Liver (tissue), 3 donors: ENCODE measurements at regions not wholly inside any gene's neighbourhood (a gene's known extent, or its start where the extent isn't known, plus 50 kb on each side); places are given as distances from the start of the nearest gene placed in this dataset.

Experiments used
- EGR1 ChIP-seq, 2 donors: IDR thresholded peaks; 2 replicates each; pipeline ENCODE4 v1.6.1; 2016 to 2018; ENCODE audit warnings: antibody characterized with exemption in 2 of 2, low read depth in 2 of 2
- FOXA1 ChIP-seq: IDR thresholded peaks from 2 replicates; pipeline ENCODE4 v1.6.1; 2016; ENCODE audit warnings: antibody characterized with exemption
- HNF4G ChIP-seq: IDR thresholded peaks from 2 replicates; pipeline ENCODE4 v1.6.1; 2016; ENCODE audit warnings: antibody characterized with exemption
- JUND ChIP-seq, 2 donors: IDR thresholded peaks; 2 replicates each; pipeline ENCODE4 v1.6.1; 2016; ENCODE audit warnings: antibody characterized with exemption in 2 of 2
- RAD21 ChIP-seq, 2 donors: IDR thresholded peaks; 2 replicates each; pipeline ENCODE4 v1.6.1; 2016; ENCODE audit warnings: antibody characterized with exemption in 2 of 2, mild to moderate bottlenecking in 2 of 2
- RXRA ChIP-seq, 2 donors: IDR thresholded peaks; 2 replicates each; pipeline ENCODE4 v1.6.1; 2017 to 2018; ENCODE audit warnings: antibody characterized with exemption in 2 of 2, mild to moderate bottlenecking in 1 of 2
- TAF1 ChIP-seq: conservative IDR thresholded peaks from 2 replicates; pipeline ENCODE4 v1.6.1; 2016; ENCODE audit warnings: antibody characterized with exemption, mild to moderate bottlenecking
- TF ChIP-seq, protein P1 (sequence below): fragments of 150-350 bp; IDR thresholded peaks from 2 replicates; pipeline ENCODE4 v1.5.1; 2017; ENCODE audit warnings: improper control_type of control experiment, low read depth, low read length; ENCODE audit not compliant: missing input control
- TF ChIP-seq, protein P2 (sequence below): IDR thresholded peaks from 2 replicates; pipeline ENCODE4 v1.6.1; 2016; ENCODE audit warnings: antibody characterized with exemption
- TF ChIP-seq, protein P3 (sequence below): IDR thresholded peaks from 2 replicates; pipeline ENCODE4 v1.6.1; 2016; ENCODE audit warnings: antibody characterized with exemption
- TF ChIP-seq, protein P4 (sequence below): IDR thresholded peaks from 2 replicates; pipeline ENCODE4 v1.6.1; 2016; ENCODE audit warnings: antibody characterized with exemption
- donor health status: healthy.
- donor health status: healthy.

DNA sequence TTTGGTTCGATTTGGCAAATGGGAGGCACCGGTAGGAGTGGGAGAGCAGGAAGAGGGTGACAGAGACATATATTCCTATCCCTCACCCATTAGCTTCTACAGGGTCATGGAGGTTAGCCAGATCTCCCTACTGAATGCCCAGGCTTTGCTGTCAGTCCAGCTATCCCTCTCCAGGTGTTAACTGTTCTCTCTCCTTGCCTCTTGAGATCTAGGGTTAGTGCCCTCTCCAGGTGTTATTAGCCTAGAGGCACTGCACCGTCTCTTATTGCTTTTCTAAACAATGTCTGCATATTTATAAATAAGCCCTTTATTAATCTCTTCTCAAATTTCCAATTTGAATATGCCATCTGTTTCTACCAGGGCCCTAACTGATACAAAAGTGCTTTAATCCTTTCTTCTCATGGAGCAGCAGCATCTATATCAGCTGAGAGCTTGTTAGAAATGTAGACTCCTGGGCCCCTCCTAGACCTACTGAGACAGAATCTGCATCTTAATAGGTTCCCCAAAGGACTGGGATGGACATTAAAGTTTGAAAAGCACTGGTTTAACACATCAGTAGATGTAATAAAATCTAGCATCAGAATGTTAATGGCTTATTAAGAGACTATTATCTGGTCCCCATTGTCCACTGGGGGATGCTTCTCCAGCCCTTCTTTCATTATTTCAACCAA, 322.5 kb upstream of the SLC24A2 start:
- TF ChIP-seq, protein P1, sequence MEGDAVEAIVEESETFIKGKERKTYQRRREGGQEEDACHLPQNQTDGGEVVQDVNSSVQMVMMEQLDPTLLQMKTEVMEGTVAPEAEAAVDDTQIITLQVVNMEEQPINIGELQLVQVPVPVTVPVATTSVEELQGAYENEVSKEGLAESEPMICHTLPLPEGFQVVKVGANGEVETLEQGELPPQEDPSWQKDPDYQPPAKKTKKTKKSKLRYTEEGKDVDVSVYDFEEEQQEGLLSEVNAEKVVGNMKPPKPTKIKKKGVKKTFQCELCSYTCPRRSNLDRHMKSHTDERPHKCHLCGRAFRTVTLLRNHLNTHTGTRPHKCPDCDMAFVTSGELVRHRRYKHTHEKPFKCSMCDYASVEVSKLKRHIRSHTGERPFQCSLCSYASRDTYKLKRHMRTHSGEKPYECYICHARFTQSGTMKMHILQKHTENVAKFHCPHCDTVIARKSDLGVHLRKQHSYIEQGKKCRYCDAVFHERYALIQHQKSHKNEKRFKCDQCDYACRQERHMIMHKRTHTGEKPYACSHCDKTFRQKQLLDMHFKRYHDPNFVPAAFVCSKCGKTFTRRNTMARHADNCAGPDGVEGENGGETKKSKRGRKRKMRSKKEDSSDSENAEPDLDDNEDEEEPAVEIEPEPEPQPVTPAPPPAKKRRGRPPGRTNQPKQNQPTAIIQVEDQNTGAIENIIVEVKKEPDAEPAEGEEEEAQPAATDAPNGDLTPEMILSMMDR, result no peak
- TF ChIP-seq, protein P2, sequence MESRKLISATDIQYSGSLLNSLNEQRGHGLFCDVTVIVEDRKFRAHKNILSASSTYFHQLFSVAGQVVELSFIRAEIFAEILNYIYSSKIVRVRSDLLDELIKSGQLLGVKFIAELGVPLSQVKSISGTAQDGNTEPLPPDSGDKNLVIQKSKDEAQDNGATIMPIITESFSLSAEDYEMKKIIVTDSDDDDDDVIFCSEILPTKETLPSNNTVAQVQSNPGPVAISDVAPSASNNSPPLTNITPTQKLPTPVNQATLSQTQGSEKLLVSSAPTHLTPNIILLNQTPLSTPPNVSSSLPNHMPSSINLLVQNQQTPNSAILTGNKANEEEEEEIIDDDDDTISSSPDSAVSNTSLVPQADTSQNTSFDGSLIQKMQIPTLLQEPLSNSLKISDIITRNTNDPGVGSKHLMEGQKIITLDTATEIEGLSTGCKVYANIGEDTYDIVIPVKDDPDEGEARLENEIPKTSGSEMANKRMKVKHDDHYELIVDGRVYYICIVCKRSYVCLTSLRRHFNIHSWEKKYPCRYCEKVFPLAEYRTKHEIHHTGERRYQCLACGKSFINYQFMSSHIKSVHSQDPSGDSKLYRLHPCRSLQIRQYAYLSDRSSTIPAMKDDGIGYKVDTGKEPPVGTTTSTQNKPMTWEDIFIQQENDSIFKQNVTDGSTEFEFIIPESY, result no peak
- no peak for TF ChIP-seq EGR1 (IDR thresholded peaks at IDR 0.05; ENCODE audit: low read depth in 2 of 2)
- no peak for TF ChIP-seq JUND (IDR thresholded peaks at IDR 0.05)
- TF ChIP-seq TAF1, result no peak
- no peak for TF ChIP-seq RXRA (IDR thresholded peaks at IDR 0.05)
- TF ChIP-seq, protein P3, sequence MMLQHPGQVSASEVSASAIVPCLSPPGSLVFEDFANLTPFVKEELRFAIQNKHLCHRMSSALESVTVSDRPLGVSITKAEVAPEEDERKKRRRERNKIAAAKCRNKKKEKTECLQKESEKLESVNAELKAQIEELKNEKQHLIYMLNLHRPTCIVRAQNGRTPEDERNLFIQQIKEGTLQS, result no peak
- no peak for TF ChIP-seq HNF4G
- TF ChIP-seq FOXA1, result no peak
- no peak for TF ChIP-seq RAD21 (IDR thresholded peaks at IDR 0.05)
- TF ChIP-seq, protein P4, sequence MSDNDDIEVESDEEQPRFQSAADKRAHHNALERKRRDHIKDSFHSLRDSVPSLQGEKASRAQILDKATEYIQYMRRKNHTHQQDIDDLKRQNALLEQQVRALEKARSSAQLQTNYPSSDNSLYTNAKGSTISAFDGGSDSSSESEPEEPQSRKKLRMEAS, result no peak
